NCI-H146 treated with DMSO at 0.1 percent for 48 hours (cell line): ENCODE measurements at regions not wholly inside any gene's neighbourhood (a gene's known extent, or its start where the extent isn't known, plus 50 kb on each side); places are given as distances from the start of the nearest gene placed in this dataset.

ENCODE experiments used
- DNase-seq: peaks from one replicate; lab custom pipeline; 2025; ENCODE audit not compliant: unreplicated experiment; lab: John Stamatoyannopoulos, UW

DNA sequence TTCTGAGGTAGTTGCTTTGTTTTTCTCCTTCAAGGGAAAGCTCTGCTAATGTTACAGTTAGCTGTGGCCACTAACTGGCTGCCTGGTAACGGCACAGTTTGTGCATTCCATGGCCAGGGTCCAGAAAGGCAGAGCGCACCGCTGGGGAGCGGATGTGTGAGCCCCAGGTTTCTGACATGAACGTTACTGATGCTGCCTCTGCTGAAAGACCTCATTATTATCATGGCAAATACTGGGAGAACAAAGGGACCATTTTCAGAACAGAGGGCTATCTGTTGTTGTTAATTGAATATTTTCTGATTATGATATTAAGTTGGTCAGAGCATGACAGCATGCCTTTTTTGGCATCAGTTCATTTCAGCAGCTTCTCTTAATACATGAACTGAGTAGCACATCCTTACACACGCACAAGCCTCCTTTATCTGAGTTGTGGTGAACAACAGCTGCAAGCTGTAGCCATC lies 134.1 kb downstream of the NUDT12 start:
- DNase-seq, result no peak

DNA sequence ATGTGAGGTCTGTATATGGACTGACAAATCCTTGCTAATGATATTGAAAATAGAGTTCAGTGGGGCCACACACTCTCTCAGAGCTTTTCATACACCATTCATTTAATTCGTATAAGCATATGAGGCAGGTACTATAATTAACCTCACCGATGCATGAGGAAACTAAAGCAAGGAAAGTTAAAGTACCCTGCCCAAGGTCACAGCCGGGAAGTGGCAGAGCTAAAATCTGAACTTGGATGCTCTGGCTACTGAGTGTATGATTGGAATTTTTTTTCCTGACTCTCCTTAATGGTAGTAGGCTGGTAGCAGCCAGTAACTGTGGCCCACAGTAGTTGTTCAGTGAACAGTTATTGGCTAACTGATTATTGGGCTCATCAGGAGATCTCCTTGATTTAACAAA lies 135.3 kb downstream of the NUDT12 start:
- no peak for DNase-seq

DNA sequence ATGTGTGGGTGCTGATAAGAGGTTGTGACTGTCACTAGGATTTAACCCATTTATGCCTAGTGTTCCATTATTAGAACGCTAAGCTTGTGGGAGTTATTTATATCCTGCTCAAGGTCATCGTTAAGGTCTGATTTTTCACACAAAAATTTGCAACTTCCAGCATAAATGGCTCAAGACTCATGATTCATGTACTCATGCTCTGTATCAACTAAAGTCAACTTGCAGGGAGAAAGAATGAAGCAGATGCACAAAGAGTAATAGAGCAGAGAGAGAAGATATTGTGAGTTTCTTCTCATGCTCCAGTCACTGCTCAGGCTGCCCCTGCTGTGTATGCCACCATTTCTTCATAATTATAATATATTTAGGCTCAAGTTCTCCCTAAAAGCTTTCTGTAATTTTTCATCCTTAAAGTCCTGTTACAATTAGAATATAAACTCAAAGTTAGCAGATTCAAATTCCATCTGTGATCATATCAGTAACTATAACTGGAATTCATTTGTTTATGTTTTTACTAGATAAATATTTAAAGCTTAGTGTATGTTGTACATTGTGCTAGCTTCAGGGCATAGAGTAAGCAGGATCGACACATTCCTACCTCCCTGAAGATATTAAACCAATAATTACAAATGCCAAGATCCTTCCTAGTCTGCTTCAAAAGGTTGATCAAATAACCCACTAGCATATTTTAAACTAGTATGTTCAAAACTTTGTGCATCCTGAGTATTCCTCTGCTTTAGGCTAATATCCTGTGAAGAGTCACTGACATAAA lies 136.7 kb downstream of the NUDT12 start:
- DNase-seq, result no peak

DNA sequence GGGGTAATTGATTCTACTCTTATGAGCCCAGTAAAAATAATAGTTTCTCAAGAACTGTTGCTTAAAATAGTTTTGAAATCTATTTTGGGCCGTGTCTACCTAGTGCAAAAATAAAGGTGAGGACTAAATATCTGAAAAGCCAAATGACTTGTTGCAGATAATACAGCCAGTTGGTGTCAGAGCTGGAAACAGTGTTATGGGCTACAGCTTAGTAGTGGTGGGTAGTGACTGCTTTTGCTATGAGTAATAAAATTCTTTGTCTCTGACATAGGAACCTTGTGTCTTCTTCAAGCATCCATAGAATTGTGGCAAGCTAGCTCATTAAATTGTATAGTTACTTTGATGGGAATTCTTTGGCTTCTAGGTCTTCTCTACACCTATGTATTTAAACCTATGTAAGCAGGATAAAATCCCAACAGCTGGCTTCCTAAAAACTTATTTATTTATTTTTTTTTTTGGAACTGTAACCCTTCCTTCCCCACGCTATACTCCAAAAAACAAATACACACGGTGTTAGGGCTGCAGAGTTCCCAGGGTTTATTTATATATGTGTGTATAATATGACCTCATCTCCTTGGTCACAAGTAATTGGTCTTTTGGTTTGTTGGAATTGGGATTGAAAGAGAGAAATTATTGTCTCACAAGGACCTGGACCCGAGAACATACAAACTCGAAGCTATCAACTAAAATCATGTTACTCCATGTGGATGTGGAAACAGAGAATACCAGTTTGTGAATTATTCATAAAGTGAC lies 138.0 kb downstream of the NUDT12 start:
- no peak for DNase-seq

DNA sequence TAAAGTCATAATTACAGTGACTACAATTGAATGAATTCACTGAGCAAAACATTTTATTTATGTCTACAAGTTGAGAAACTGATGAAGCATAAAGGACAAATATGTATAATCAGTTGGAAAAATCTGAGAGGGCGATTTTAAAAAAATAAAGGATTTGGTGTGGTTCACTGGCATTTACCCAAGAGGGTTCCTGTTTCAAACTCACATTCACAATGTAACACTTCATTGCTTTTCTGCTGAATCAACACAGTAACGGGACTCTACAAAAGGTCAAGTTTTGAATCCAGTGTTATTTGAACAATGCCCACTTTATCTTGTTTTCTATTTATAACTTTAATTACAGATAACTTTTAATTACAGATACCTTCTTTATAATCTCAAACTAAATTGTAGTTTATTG lies 138.6 kb downstream of the NUDT12 start:
- no peak for DNase-seq

DNA sequence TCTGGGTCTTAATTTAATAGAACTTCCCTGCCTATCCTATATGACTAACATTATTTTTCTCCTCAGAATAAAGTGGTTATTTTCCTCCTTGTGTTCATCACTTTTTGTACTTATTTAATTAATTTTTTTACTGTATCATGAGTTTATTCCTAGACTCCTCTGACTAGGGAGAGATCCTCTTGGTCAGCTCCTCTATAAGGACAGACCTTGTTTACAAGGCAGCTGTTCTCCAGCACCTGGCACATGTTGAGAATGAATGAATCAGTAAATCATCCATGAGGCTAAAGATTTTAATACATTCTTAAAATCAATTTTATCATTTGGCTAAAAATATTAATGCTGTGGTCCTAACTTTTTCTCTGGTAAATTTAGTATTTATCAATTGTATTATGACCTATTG lies 139.8 kb downstream of the NUDT12 start:
- DNase-seq, result no peak

DNA sequence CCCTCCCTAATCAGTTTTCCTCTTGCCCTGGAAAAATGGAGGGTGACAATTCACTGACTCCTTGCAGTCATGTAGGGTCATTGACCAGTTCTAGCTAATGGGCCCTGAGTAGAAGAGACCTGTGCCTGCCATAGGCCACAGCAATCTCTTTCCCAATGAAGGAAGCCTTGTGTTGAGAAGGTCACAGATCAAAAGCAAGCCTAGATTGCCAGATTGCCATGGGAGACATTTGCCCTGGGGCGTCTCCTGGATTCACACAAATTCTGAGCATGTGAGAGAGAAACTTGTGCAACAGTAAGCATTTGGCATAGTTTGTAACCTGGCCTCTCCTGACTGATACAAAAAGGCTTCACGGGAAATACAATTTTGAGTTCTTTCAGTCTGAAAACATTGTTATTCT lies 148.0 kb downstream of the NUDT12 start:
- DNase-seq, result no peak

DNA sequence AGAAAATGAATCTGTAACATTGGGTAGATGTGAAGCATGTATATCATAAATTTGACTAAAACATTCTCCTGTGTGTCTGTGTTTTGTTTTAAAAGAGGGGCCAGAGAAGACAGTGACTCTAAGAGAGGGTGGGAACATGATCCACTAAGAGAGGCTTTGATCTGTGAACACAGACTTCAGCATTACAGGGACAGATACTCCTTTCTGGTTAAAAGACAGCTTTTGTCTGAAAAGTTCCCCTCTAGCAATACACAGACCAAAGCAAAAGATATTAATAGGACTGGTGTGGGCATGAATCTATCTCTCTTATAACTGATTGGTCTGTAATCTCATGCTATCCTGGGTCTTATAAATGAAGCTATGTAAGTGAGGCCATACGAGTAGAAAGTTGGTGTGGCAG lies 150.9 kb downstream of the NUDT12 start:
- no peak for DNase-seq

DNA sequence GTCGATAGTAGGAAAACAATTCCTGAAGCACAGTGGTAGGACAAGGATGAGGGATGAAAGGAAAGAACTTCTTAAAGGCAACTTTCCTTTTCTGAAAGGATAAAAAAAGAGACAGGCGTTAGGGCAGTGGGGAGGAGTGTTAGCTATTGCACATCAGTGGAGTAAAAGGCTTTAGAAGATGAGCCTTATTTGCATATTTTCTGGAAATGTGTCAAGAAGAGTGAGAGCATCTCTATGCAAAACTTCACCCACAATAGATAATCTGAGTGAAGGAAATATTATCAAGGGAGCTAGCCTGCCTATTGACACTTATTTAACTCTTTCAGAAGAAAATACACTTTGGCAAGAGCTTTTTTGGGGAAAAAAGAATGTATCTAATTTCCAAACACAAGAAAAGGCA lies 151.6 kb downstream of the MACIR start:
- DNase-seq, result no peak

DNA sequence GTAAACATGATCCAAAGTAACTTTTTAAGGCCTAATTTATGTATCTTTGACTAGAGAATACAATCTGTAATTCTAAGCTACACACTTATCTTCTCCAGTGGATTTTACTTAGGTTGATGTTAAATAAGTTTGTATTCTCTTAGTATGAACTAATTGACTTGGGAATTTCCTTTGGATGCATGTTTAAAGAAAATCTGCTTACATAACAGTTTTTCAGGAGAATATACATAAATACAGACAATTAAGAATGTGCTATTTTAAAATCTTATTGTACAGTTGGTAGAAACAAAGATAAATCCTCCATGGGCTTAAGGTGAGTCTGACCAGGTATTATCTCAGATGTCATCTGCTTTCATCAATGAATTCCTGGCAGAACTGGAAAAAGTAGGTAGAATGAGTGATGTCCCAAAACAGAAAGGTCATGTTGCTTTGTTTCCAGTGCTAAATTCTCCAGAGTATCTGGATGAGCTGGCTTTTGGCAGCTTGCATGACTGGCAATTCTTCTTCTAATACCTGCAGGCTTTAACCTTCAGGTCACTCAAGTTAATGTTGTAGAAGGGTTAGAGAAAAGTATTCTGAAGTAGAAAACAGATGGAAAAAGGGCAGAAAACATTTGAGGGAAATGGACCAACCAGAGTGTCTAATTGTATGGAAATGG lies 150.6 kb downstream of the MACIR start:
- DNase-seq, result no peak

DNA sequence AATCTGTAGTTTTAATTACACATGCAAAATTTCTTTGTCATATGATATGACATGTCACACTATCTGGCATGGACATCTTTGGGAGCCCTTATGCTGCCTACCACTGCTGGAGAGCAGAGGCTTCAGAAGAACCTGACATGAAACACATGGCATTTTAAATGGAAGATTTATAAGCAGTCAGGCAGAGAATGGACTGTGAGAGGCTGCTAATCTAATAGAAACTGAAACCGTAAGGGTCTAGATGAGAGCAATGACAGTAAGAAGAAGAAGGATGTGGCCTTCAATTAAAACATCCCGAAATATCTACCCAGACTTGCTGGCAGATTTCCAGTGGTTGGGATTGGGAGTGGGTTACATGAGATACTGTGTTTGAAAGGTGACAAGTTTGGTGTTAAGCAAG lies 149.8 kb downstream of the MACIR start:
- no peak for DNase-seq

DNA sequence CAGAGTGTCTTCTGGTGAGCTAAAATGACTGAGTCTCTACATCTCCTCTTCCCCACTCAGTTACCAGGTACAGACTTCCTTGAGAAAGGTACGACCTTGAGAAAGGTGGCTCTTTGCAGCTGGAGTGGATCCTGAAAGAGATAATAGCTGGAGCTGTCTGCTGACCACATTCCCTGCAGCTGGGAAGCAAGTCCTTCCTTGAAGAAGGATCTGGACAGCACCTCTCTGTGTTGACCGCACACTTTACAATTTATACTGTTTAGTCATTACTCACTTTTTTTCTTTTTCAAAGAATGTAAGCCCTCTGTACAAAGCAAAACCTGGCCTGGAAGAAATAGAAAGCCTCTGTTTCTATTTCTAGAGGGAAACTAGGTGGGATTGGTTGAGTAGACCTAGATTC lies 148.8 kb downstream of the MACIR start:
- no peak for DNase-seq

DNA sequence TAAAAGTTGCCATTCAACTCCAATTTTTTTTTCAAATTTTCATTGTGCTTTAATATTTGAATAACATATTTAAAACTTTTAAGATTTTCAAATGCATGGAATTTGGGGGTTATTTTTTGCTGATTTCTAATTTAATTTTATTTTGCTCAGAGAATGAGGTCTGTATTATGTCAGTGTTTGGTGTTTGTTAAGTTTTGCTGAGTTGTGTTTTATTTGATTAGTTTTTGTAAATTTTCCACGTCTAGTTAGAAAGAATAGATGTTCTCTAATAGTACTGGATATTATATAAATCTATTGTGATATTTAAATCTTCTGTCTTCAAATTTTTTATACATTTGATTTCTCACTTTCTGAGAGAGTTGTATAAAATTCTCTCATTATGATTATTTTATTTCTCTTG lies 145.9 kb downstream of the MACIR start:
- no peak for DNase-seq

DNA sequence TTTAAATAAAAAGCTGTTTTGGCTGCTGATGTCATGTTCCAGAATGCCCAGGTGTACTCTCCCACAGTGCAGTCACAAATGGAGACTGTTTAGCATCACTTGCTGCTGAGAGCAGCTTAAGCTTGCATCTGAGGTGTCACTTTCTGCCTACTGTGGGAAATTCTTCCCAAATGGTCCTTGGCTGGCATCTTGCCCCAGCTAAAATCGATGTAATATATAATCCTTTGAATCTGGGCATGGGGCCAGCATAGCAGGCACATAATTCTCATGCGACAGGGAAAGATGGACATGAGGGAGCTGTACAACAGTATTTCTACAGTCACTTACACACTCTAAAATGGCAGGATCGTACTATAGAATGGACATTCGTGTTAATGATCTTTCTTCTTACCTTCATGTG lies 144.3 kb downstream of the MACIR start:
- no peak for DNase-seq

DNA sequence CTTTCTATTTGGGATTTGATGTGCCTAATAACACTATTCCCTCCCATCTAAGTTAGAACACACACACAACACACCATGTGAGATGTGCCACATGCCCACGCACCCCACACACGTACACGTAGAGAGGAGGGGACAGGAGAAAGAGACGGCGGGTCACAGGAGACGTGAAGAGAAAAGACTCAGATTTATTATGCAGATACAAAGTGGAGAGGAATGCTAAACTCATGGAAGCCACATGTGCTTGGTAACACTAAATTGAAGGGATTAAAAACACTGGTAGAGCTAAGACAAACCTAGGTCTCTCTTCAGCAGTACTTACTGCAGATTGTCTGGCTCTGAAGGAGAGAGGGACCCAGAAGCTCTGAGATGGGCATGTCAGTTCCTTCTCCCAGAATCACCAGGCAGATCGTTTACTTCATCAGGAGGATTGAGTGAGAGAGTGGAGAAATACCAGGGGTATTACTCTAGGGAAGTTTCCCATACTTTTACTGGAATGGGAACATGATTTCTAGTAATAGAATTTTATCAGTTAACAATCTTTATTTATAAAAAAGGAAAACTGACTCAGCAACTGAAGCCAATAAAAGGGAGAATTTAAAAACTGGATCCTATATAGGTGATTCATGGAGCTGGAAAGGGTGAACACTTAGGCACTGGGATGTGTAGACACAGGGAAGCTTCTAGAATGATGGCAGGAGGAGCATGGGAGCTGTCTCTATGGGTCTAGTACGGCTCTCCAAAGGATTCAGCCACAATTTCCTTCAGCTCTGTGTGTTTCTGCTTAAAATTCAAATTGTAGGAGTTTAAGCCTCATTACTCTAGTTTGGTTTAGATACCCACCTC lies 139.4 kb downstream of the MACIR start:
- no peak for DNase-seq

DNA sequence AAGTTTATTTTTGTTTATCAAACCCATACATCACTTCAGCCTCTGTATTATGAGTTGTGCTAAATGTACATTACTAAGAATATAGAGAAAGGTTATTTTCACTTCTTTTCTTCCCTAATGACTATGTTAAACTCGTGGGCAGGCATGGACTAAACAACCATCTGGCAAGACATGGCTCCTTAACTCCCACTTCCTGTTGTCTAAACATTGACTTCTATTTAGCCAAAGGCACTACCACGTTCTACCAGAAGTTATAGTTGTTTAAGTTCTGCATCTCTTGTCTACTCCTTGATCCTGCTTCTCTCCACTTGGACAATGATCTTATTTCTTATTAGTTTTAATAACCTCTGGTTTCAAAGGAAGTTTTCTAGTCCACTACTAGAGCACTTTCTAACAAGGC lies 136.1 kb downstream of the MACIR start:
- DNase-seq, result no peak

DNA sequence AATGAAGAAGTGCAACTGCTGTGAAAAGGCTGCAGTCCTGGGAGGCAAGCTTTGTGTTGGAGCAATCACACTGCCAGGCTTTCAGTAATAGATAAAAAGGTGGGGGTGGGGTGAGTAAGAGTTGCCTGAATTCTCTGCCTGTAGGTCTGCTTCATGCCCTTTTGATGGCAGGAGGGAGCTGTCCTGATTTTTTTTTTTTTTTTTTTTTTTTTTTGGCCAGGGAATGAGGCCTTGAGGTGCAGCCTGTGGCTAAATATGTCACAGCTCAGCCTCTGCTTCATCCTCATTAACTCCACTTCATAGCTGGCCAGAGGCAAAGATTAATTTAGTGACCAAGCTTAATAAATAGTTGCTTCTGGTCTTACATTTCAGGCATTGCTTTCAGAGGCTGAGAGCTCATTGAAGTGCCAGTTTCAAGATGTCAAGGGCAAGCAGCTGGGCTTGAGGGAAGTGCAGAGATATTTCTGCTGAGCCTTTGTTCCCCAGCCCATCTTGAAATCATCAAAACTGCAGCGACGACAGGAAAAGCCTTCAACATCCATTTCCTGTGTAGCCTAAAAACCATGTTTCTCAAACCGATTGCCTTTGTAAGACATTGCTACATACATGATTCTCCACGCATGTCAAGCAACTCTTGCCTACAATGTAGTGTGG lies 134.7 kb downstream of the MACIR start:
- DNase-seq, result no peak

DNA sequence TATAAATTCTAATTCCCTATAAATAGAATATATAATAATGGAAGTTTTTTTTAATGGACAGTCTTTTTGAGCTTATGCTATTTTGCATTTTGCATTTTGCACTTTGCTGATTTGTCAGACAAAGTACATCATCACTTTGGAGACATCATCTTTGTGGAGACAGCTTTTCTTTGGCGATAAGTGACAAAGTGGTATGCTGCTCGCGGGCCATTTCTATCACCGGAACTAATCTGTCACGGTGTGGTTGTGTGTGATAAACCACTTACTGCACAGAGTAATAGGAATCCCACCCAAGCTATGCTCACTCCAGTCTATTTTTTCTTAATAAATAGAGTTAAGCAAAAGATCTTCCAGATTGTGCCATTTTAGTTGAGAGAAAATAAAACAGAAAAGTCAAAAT lies 133.1 kb downstream of the MACIR start:
- DNase-seq, result no peak

DNA sequence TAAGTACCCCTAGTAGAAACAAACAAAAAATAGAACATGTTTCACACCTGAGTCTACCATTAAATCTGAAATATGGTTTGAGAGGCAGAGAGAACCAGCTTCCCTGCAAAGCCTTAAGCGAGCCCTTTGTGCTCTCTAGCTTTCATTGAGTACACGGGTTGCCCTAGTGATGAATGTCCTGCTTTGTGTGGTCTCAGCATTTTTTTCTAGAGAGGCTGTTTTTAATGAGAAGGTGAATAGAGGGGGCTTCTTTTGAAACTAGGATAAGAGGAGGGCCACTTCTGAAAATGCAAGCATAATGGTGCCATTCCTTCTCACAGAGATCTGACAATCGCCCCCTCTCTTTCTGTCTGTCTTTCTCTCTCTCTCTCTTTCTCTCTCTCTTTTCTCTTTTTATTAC lies 131.3 kb downstream of the MACIR start:
- DNase-seq, result no peak

DNA sequence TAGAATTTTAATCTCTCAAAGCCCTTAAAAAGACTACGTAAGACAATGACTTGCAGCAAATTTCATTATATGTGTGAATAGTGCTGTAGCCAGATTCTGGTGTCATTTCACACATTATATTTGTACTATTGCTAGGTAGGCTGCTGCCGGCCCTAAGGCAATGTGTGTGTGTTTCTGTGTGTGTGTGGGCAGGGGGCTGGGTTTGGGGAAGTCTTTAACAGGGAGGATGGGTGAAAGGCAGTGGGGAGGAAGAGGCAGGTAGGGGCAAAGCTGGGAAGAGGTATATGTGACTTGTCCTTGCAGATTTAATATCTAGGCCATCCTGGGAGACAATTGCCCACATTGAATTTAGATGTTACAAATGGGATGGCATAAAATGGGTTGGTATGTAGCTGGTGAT lies 130.8 kb downstream of the MACIR start:
- no peak for DNase-seq

DNA sequence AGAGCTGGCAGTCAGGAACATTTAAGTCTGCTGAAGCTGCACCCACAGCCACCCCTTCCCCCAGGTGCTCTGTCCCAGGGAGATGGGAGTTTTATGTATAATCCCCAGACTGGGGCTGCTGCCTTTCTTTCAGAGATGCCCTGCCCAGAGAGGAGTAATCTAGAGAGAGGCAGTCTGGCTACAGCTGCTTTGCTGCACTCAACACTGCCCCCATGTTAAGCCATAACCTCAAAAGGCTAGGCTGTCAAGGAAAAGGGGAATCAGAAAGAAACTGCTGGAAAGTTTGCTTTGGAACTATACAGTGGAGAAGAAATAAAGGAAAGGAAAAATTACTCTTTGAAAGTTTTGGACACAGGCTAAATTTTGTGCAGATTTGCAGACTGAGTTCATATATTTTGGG lies 127.2 kb downstream of the MACIR start:
- no peak for DNase-seq
